Stimulated activated effector memory CD8-positive, alpha-beta T cell treated with anti-CD3 and anti-CD28 coated beads, Interleukin-12 subunit alpha, Interleukin-12 subunit beta, amount 100 ng/mL, for 72 hours (primary cell): ENCODE measurements at regions not wholly inside any gene's neighbourhood (a gene's known extent, or its start where the extent isn't known, plus 50 kb on each side); places are given as distances from the start of the nearest gene placed in this dataset.

Experiments used
- ATAC-seq: fragments of 150-1000 bp; cut with Tn5 transposase; 2 replicates; pipeline ENCODE4 v1.10.0; 2021
- DNase-seq, 2 donors: peaks; one replicate each; pipeline ENCODE4 v3.0.0; 2021 to 2022; ENCODE audit warnings: low spot score in 2 of 2
- H3K27ac Mint-ChIP-seq: one replicate; pipeline ENCODE4 v1.8.0; 2022; ENCODE audit warnings: mild to moderate bottlenecking, mixed read lengths
- H3K36me3 Mint-ChIP-seq: one replicate; pipeline ENCODE4 v1.8.0; 2022; ENCODE audit warnings: mild to moderate bottlenecking, mixed read lengths
- H3K4me1 Mint-ChIP-seq: one replicate; pipeline ENCODE4 v1.8.0; 2022; ENCODE audit warnings: mixed read lengths
- H3K4me3 Mint-ChIP-seq: one replicate; pipeline ENCODE4 v1.8.0; 2022; ENCODE audit warnings: mild to moderate bottlenecking, mixed read lengths
- H3K9me3 Mint-ChIP-seq: one replicate; pipeline ENCODE4 v1.8.0; 2022; ENCODE audit warnings: mixed read lengths

GRCh38 chr5:107219993-107220392 lies 450.7 kb downstream of the EFNA5 start:
- no peaks in the 10 kb centered on the region for H3K9me3 Mint-ChIP-seq
- H3K4me3 Mint-ChIP-seq: no peak overlapping the region
- no peak for ATAC-seq
- no peak for DNase-seq
- no peaks in the 10 kb centered on the region for H3K4me1 Mint-ChIP-seq
- no peak overlapping the region for H3K27ac Mint-ChIP-seq
- H3K36me3 Mint-ChIP-seq: no peaks in the 10 kb centered on the region

- ATAC-seq: peak; percentile 65
- no peaks in the 10 kb centered on the region for H3K9me3 Mint-ChIP-seq
- no peaks in the 10 kb centered on the region for H3K4me1 Mint-ChIP-seq
- DNase-seq: no peak
- no peak overlapping the region for H3K4me3 Mint-ChIP-seq
- H3K27ac Mint-ChIP-seq: no peak overlapping the region
- no peaks in the 10 kb centered on the region for H3K36me3 Mint-ChIP-seq
Measured at GRCh38 chr5:107218457-107219193, 452.1 kb downstream of the EFNA5 start.

GRCh38 chr5:107217721-107218130 lies 453.0 kb downstream of the EFNA5 start:
- Mint-ChIP-seq H3K4me3 (no peak overlapping the region), H3K27ac (no peak overlapping the region), H3K4me1 (no peaks in the 10 kb centered on the region), H3K36me3 (no peaks in the 10 kb centered on the region), H3K9me3 (no peaks in the 10 kb centered on the region)
- DNase-seq (no peak), ATAC-seq (no peak)

- DNase-seq (no peak), ATAC-seq (no peak)
- Mint-ChIP-seq H3K9me3 (no peaks in the 10 kb centered on the region), H3K4me3 (no peak overlapping the region), H3K27ac (no peak overlapping the region), H3K36me3 (no peaks in the 10 kb centered on the region), H3K4me1 (no peaks in the 10 kb centered on the region)
Measured at GRCh38 chr5:107216587-107216986, 454.1 kb downstream of the EFNA5 start.

- no peak for ATAC-seq
Measured at GRCh38 chr5:107215611-107216010, 455.1 kb downstream of the EFNA5 start.

GRCh38 chr5:107213025-107213424 lies 457.7 kb downstream of the EFNA5 start:
- DNase-seq (no peak), ATAC-seq (no peak)
- Mint-ChIP-seq H3K4me1 (no peaks in the 10 kb centered on the region), H3K27ac (no peak overlapping the region), H3K9me3 (no peaks in the 10 kb centered on the region), H3K36me3 (no peaks in the 10 kb centered on the region), H3K4me3 (no peak overlapping the region)

More at GRCh38 chr5:107215611-107216010, 455.1 kb downstream of the EFNA5 start:
- Mint-ChIP-seq H3K9me3 (no peaks in the 10 kb centered on the region), H3K4me3 (no peak overlapping the region), H3K4me1 (no peaks in the 10 kb centered on the region), H3K27ac (no peak overlapping the region), H3K36me3 (no peaks in the 10 kb centered on the region)
- DNase-seq: no peak

GRCh38 chr5:107211630-107212029 lies 459.1 kb downstream of the EFNA5 start:
- Mint-ChIP-seq H3K36me3 (no peaks in the 10 kb centered on the region), H3K4me1 (no peaks in the 10 kb centered on the region), H3K9me3 (no peaks in the 10 kb centered on the region), H3K27ac (no peak overlapping the region), H3K4me3 (no peak overlapping the region)
- no peak for ATAC-seq
- DNase-seq: no peak

GRCh38 chr5:107208867-107209266 lies 461.9 kb downstream of the EFNA5 start:
- DNase-seq (no peak), ATAC-seq (no peak)
- Mint-ChIP-seq H3K36me3 (no peaks in the 10 kb centered on the region), H3K27ac (no peak overlapping the region), H3K4me3 (no peak overlapping the region), H3K9me3 (no peaks in the 10 kb centered on the region), H3K4me1 (no peaks in the 10 kb centered on the region)

- no peak for DNase-seq
- H3K4me1 Mint-ChIP-seq: no peaks in the 10 kb centered on the region
- no peaks in the 10 kb centered on the region for H3K9me3 Mint-ChIP-seq
- no peak overlapping the region for H3K27ac Mint-ChIP-seq
- H3K36me3 Mint-ChIP-seq: no peaks in the 10 kb centered on the region
- no peak overlapping the region for H3K4me3 Mint-ChIP-seq
- no peak for ATAC-seq
Measured at GRCh38 chr5:107204413-107204812, 466.3 kb downstream of the EFNA5 start.

- Mint-ChIP-seq H3K36me3 (no peaks in the 10 kb centered on the region), H3K27ac (no peak overlapping the region), H3K9me3 (no peaks in the 10 kb centered on the region), H3K4me1 (no peaks in the 10 kb centered on the region), H3K4me3 (no peak overlapping the region)
- DNase-seq: no peak
- ATAC-seq: no peak
Measured at GRCh38 chr5:107203243-107203642, 467.5 kb downstream of the EFNA5 start.

GRCh38 chr5:107199756-107200155 lies 471.0 kb downstream of the EFNA5 start:
- DNase-seq: no peak
- H3K4me1 Mint-ChIP-seq: no peaks in the 10 kb centered on the region
- no peaks in the 10 kb centered on the region for H3K9me3 Mint-ChIP-seq
- H3K4me3 Mint-ChIP-seq: no peak overlapping the region
- no peaks in the 10 kb centered on the region for H3K36me3 Mint-ChIP-seq
- ATAC-seq: no peak
- H3K27ac Mint-ChIP-seq: no peak overlapping the region

- Mint-ChIP-seq H3K27ac (no peak overlapping the region), H3K36me3 (no peaks in the 10 kb centered on the region), H3K4me3 (no peak overlapping the region), H3K9me3 (peaks cover 3% of the 10 kb centered on the region), H3K4me1 (no peaks in the 10 kb centered on the region)
- DNase-seq: no peak
- no peak for ATAC-seq
Measured at GRCh38 chr5:107196500-107197059, 474.2 kb downstream of the EFNA5 start.

GRCh38 chr5:107195890-107196395 lies 474.8 kb downstream of the EFNA5 start:
- ATAC-seq: no peak

GRCh38 chr5:107184871-107185270 lies 485.9 kb downstream of the EFNA5 start:
- no peak for ATAC-seq
- H3K27ac Mint-ChIP-seq: no peak overlapping the region
- H3K4me1 Mint-ChIP-seq: no peaks in the 10 kb centered on the region
- DNase-seq: no peak
- no peak overlapping the region for H3K4me3 Mint-ChIP-seq
- H3K9me3 Mint-ChIP-seq: peaks cover 9% of the 10 kb centered on the region
- no peaks in the 10 kb centered on the region for H3K36me3 Mint-ChIP-seq

More at GRCh38 chr5:107195890-107196395, 474.8 kb downstream of the EFNA5 start:
- Mint-ChIP-seq H3K4me3 (no peak overlapping the region), H3K36me3 (no peaks in the 10 kb centered on the region), H3K9me3 (peaks cover 3% of the 10 kb centered on the region), H3K4me1 (no peaks in the 10 kb centered on the region), H3K27ac (no peak overlapping the region)
- DNase-seq: no peak

GRCh38 chr5:107184066-107184465 lies 486.7 kb downstream of the EFNA5 start:
- H3K27ac Mint-ChIP-seq: no peak overlapping the region
- H3K9me3 Mint-ChIP-seq: peaks cover 7% of the 10 kb centered on the region
- no peaks in the 10 kb centered on the region for H3K4me1 Mint-ChIP-seq
- no peaks in the 10 kb centered on the region for H3K36me3 Mint-ChIP-seq
- no peak for ATAC-seq
- no peak overlapping the region for H3K4me3 Mint-ChIP-seq
- no peak for DNase-seq

- no peak for ATAC-seq
- no peak for DNase-seq
- no peak overlapping the region for H3K4me3 Mint-ChIP-seq
- H3K9me3 Mint-ChIP-seq: peaks cover 6% of the 10 kb centered on the region
- no peaks in the 10 kb centered on the region for H3K4me1 Mint-ChIP-seq
- no peak overlapping the region for H3K27ac Mint-ChIP-seq
- no peaks in the 10 kb centered on the region for H3K36me3 Mint-ChIP-seq
Measured at GRCh38 chr5:107170620-107171019, 500.1 kb downstream of the EFNA5 start.
